HK-2 (cell line): ENCODE measurements at regions not wholly inside any gene's neighbourhood (a gene's known extent, or its start where the extent isn't known, plus 50 kb on each side); places are given as distances from the start of the nearest gene placed in this dataset.

ENCODE experiments used
- DNase-seq: peaks from one replicate; pipeline ENCODE4 v3.0.0-alpha.2; 2018; ENCODE audit not compliant: unreplicated experiment

DNA sequence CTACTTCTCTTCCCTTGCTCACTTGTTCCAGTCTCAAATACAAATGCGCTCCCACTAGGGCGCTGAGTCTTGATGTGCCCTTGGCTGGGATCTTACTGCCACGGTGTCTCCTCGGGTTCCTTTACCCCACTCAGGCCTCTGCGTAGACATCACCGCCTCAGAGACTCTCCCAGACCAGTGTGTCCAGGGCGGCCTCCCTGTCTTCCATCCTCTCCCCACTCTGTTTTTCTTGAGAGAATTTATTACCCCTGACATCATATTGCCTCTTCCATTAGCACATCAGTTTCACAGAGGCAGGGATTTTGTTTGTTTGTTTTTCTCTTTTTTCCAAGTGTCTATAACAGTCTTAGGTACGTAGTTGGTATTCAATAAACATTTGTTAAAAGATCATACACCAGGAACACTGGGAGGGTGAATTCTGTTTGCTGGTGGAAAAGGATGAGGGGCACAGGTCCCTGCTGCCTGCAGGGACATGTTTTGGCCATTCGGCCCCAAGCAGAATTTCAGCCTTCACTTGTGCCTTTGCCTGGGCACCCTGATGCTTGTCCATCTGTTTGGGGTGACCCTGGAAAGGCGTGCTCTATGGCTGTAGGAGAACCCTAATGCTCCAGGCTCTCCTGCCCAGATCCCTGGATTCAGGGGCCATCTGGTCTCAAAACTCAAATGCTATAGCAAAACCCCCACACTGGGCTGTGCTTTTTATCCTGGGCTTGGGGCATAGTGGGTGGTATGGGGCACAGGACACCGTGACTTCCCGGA, 55.0 kb downstream of the RPL37A start:
- DNase-seq: no peak

DNA sequence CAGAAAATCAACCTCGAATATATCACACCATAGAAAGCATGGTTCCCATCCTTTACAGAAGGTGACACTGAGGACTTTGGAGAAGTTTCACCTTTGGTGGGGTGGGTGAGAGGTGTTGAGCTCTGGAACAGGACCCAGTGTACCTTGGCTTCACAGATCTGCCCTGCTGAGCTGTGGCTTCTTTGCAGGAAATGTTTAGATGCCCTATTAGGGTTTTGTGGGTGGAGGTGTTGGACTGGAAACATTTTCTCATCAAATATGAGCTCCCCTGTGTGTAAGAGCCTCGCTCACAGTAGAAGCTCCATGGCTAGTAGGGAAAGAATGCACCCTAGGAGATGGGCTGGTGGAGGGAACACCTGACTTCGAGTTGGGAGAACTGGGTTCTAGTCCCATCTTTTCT, 55.6 kb downstream of the RPL37A start:
- DNase-seq: no peak

DNA sequence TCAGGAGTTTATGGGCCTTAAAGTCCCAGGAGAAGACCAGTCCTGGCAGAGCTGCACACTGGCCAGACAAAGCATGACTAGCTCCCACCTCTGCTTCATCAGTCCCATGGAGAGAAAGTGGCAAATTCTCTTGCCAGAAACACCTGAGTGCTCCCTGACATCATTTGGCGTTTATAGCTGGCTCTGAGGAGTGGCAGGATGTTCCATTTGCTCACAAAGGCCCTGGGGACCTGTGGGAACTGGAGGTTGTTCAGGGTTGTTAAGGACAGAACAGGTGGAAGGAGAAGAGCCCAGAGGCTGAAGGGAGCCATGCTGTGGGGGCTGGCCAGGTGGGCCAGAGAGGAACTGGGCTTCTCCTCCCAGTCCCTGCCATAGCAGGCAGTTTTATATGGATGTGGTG, 56.1 kb downstream of the RPL37A start:
- DNase-seq: no peak

DNA sequence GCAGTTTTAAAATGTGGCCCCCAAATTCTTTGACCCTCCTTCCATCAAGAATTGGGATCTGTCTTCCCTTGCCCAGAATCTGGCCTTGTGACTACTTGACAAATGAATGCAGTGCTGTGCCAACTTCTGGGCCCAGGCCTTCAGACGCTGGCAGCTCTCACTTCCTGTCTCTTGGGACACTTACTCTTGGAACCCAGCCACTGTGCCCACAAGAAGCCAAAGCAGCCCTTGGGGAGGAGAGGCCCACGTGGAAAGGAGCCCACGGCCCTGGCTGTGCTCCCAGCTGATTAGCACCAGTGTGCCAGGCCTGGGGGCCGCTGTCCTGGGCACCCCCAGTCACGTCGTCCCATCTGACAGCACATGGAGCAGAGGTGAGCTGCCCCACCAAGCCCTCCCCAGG, 56.6 kb downstream of the RPL37A start:
- no peak for DNase-seq

DNA sequence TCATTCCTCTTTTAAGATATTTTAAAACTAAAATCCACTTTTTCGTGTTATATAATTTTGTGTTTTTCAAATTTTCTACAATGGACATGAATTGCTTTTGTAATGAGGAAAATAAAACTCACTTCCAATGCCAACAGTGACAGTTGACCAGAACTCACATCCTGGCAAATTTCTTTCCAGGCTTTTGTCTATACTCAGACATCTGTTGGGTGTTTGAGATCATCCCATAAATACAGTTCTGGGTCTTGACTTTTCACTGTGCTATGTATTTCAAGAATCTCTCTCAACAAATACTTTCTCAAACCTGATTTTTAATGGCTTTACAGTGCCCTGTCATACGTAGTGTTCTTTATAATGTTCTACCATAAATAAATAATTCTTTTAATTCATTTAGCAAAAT, 57.6 kb downstream of the RPL37A start:
- no peak for DNase-seq

DNA sequence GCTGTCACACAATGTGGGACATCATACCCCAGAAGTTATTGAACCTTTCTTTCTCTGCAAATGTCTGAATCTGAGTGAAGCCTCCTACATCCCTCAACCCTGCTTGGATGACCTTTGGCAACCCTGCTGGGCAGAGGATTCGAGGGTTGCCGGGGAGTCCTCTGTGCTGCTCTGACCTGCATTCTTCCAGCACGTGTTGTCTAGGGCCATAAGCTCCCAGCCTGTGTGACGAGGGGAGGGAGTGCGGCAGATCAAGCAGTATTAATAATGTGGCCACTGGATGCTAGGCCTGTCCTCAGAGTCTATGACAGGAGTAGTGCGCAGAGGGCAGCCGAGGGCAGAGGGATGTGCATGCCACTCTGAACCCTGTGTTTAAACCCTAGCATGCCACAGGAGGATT, 58.8 kb downstream of the RPL37A start:
- no peak for DNase-seq

DNA sequence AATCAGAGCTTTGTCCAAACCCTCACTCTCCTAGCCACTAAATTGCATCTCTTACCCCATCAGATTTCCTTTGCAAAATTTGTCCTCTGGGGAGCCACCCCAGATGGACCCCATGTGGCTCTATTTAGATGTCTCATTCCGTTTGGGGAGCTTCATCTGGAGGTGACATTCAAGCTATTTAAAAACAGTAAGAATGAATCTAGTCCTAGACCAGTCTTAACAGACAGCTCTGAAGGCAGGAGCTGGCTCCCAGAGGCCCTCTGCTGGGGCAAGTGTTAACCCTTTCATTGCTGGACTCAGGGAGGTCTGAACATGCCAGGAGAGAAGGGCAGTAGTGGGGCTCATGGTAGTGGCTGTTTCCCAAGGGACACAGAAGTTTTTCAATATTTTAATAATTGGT, 59.2 kb downstream of the RPL37A start:
- no peak for DNase-seq

DNA sequence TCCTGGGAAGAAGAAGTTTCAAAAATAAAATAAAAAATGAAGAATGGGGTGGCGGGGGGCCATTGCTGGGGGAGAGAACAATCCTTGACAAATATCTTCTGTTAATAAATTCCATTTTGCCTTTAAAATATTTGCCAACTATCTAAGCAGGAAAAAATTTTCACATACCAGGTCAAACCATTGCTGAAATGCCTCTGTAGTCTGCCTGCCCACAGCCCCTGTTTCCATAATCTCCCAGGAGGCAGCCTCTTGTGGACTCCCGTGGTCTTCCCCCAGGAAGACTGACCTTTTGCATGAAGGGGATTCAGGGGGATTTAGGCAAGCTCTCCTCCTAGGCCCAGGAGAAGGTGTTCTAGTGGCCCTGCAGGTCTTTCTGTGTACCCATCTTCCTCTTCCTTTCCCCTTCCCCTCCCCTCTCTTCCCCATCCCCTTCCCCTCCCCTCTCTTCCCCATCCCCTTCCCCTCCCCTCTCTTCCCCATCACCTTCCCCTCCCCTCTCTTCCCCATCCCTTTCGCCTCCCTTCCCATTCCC, 61.0 kb downstream of the RPL37A start:
- no peak for DNase-seq

DNA sequence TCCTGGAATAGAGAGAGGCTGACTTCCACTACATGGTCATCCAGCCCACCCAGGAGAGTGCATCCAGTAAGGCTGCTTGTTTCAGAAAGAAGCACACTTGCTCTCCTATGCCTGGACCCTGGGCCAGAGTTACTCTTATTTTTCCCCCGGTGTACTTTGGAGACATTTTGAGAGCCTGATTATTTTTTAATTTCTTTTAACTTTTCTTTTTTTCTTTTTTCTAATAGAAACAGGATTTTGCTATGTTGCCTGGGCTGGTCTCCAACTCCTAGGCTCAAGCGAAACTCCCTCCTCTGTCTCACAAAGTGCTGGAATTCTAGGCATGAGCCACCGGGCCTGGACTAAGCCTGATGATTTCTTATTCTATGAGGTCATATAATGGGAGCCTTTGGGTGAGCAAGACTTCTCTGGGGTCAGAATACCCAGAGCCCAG, 62.2 kb downstream of the RPL37A start:
- no peak for DNase-seq

DNA sequence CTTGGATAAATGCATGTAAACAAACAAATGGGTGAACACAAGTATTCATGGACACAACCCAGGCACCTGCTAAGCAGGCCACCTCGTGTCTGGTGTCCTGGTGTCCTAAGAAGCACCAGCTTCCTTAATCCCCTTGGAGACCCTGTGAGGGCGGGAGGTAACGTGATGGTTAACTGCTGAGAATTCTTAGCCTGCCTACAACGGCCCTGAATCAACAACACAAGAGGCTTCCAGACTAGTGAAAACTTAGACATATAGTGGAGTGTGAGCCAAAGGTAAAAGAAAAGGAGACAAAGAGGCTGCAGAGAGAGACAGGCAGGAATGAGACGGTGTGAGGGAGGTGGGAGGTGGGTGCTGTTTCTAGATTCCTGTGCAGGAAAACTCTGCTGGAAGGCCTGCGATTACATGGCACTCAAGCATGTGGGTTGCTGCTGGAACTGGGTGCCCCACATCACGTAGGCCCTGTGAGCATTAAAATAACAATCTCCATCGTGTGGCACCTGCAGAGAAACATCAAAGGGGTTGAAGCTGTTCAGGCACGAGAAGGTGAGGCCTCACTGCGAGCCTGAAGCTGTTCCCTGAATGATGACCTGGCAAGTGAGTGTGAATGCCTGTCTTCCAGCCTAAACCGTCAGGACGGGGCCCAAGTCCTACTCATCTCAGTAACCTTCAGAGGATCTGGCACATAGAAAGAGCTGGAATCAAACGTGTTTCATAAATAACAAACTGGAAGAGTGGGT, 64.2 kb downstream of the RPL37A start:
- no peak for DNase-seq

DNA sequence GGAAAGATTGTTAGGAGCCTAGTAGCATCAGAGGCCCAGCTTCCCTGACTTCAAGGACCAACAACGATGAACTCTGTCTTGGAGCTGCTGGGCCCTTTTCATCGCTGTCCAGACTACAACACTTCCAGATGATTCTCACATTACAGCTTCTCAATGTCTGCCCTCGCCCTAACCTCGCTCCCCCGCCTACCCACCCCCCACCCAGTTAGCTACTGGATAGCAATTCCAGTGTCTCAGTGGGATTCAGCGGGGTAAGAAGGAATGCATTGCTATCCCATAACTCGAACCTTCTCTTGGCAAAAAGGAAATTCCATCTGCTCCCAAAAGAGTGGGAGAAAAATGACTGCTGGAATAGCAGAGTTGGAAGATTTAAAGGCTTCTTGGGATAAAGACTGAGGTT, 65.0 kb downstream of the RPL37A start:
- no peak for DNase-seq

DNA sequence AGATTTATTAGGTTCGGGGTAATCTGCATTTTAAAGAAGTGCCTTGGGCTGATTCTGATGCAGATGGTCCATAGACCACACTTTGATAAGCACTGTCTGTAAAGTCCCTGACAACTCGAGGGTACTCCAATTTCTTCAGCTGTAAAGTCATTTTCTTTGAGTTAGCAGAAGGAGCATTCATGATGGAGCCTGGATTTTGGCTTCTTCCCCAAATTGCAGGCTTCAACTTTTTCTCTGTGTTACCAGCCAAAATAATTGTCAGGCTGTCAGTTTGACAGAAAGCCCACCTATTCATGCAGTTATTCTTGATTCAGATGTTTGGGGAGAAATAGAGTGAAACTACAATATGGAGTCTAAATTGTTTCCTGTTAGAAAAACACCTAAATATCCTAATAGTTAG, 66.0 kb downstream of the RPL37A start:
- no peak for DNase-seq

DNA sequence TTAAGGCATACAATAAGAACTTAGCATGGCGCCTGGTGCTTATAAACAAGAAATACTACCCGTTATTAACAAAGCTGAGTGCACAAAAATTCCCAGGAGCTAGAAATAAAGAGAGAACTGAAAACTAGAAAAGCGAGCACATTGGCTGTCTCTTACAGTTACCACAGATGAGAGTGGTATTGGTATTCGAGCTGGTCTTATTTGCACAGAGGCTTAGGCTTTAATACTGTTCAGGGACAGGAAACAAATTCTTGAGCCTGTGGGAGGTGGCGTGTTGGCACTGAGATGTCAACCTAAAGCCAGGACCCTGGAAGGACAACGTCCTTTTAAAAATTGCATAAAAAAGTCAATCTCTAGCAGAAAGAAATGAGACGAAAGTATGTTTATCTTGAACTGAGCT, 67.3 kb upstream of the IGFBP2 start:
- no peak for DNase-seq

DNA sequence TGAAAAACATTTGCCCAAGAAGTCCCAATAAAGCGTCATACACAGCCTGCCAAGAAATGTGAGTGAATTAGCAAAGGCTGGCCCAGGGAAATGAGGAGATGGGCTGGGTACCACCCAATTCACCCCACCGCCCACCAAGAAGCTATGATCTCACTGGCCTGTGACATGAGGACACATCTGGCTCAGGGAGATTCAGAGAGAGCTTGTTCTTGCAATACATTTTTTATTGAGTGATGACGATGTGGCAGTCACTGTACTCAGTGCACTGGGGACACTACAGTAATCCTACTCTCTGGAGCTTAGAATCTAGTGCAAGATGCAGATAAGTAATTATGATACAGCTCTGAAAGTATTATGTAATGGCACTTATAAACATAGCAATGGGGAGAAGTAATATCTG, 64.6 kb upstream of the IGFBP2 start:
- no peak for DNase-seq

DNA sequence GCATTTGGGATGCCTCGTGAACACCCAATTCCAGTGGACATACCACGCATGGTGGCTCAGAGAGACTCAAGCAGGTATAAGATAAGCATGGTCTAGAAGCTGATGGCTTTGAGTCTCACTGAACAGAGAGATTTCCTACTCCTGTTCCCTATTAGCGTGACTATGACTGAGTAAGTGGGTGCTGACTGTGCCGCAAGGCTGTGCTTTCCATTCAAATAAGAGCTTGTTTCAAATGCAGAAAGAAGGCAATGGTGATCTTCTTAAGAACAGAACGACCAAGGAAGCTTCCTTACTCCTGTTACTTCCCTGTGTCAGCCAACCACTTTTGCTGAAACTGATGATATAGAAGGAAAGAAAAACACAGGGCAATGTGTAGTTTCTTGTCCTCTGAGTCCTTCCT, 63.5 kb upstream of the IGFBP2 start:
- no peak for DNase-seq

DNA sequence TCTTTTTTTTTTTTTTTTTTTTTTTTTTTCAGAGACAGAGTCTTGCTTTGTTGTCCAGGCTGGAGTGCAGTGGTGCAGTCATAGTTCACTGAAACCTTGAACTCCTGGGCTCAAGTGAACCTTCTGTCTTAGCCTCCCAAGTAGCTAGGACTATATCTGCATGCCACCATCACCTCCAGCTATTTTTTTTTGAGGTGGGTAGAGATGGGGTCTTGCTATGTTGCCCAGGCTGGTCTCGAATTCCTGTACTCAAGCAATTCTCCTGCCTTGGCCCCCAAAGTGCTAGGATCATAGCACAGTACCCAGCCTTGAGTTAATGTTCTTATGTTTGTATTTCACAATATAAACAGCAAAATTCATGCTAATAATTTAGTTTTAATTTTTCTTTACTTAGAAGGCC, 62.9 kb upstream of the IGFBP2 start:
- DNase-seq: no peak

DNA sequence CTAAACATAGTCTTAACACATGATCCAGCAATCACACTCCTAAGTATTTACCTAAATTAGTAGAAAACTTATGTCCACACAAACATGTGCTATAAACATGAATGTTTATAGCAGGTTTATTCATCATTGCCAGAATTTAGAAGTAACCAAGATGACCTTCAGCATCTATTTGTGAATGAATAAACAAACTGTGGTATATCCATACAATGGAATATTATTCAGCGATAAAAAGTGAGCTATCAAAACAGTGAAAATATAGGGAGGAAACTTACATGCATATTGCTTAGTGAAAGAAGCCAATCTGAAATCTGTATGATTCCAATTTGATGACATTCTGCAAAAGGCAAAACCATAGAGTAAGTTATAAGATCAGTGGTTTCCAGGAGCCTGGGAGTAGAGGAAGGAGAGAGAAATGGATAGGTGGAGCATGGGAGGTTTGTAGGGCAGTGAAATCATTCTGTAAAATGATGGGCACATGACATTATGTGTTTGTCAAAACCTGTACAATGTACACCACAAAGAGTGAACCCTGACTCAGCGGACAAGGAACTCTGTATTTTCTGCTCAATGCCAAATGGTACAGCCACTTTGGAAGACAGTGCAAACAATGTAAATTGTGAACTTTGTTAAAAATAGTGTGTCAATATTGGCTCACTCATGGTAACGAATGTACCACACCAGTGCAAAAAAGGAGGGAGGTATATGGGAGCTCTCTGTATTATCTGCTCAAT, 61.9 kb upstream of the IGFBP2 start:
- no peak for DNase-seq

DNA sequence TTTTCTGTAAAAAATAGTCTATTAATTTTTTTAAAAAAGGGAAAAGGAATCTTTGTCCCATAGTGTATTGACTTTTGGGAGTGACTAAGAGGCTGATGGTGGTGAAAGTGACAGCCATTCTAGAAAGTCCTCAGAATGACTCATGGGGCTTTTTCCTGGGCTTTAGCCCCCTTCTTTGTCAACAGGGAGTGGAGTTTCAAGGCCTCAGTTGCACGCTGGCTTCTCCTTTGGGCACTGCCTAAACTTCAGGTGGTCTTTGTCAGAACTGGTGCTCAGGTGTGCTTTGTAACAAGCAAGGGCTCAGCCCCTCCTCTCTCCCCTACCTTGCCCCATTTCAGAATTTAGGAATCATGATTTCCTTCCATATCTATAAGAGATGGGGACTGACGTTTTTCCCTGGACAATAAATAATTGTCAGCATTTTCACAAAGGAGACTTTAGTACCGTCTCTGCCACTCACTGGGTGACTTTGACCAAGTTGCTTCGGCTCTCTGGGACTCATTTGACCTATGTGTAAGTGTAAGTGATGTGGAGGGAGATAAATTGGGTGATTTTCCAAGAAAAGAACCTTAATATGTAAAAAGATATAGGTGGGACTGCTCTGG, 61.2 kb upstream of the IGFBP2 start:
- DNase-seq: no peak

DNA sequence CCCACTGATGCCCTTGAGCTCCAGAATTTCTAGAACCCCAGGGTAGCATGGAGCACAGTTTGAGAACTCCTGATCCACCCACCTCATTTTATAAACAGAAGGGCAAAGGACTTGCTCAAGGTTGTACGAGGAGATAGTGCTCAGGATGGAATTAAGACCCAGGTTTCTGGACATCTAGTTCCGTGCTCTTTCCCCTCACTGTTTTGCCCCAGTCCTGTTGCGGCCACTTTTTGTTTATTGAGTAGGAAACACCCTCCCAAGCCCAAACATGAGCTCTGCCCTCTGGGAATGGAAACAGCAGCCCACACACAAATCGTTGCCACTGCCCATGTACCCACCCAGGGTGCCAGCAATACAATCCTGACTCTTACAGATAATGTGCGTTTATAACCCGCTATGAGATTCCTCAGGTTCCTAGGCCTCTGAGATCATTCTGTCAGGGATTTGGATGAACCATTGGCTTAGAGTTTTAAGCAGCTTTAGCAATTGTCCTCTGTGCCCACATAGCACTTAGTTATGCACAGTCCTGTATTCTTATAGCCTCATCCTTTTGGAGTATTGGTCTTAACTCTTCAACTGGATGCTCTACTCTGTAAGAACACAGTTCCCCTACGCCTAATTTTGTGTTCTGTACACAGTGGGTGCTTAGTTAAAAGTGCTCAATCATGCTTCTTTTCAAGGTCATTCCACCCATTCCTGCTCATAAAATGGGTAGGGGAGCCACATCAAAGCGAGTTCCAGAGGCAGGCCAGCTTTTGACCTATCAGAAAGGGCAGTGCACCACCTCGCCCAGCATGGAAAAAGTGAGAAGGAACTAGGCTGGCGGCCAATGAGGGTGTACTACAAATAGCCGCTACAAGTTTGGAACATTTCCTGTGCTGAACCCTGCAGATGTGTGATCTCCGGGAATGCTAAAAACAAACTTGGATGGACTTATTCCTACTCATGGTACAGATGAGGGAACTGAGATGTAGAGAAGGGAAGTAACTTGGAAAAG, 60.3 kb upstream of the IGFBP2 start:
- DNase-seq: no peak

DNA sequence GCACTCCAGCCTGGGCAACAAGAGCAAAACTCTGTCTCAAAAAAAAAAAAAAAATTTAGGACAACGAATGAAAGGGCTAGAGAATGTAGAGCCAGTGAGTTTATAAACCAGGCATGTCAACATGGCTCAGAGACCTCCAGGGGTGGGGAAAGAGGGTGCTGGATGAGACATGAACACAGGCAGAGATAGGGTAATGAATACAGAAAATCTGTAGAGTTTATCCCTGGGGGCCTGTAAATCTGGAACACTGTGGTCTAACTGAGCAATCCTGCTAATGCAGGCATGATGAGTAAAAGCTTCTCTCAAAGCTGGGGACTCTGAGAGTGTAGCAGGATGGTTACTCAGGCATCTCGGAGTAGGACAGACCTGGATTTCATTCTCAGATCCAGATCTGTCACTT, 59.2 kb upstream of the IGFBP2 start:
- DNase-seq: no peak

DNA sequence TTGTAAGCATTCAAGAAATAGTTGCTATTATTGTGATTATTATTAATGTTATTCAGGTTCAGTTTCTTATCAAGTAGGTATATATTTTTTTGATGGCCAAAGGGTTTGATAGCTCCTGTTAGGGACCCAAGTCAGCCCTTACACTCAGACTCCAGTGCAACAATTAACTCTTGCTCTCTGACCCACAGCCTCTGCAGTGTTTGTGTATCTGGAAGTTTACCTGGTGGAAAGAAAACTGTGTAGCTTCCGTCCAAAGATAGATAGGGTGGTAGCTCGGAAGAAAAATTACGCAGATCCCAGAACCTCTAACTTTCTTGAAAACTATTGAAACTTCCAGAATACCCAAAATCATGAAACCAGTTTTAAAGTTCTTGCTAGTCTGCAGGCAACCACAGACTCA, 58.6 kb upstream of the IGFBP2 start:
- DNase-seq: no peak
